GDM1 (cell line): ENCODE measurements at regions not wholly inside any gene's neighbourhood (a gene's known extent, or its start where the extent isn't known, plus 50 kb on each side); places are given as distances from the start of the nearest gene placed in this dataset.

Experiments
- DNase-seq: peaks from one replicate; lab custom pipeline; 2025; lab: John Stamatoyannopoulos, UW

DNA sequence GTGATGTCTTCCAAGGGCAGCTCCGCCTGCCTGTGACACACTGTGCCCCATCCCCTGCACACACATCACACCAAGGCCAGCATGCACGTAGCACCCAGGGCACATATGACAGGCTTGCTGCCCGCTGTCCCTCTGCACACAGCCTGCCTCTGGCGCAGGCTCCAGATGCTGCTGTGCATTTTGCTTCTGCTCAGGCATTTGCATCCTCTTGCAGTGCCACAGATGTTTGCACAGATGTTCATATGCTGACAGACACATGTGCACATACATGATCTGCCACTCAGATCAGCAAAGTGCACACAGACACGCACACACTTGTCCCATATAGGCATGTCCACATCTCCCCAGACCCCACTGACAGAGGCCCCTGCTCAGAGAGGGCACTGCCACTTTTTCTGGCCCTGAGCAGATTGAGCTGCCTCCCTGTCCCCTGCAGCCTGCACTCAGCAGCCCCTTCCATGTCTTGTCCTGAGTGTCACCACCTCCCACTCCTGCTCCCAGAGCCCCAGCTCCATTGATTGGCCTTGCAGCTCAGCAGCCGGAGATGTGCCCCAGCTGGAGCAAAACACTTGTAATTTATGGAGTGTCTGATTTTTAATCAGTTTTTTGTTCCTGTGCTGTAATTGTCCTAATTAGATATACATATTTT, 115.1 kb upstream of the RPL38 start:
- no peak for DNase-seq

DNA sequence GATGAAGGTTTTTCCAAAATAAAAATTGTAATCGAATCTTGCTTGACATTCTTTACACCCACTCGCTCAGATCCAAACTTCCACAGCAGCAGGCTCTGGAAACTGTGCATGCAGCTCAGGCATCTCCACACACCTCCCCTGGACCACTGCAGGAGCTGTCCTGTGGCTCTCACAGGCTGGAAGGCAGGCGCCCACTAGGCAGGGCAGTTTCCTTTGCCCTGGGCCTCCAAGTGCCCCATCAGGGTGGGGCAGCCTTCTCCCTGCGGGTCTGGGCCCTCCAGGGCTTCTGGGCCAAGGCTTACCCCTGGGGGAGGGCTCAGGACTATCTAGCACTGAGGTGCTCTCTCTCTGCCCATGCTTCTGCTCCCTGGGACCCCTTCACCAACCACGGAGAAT, 114.5 kb upstream of the RPL38 start:
- no peak for DNase-seq

GRCh38 chr17:74089380-74089779, 114.1 kb upstream of the RPL38 start:
- DNase-seq, result no peak

- peak; percentile 40 for DNase-seq
Observed at GRCh38 chr17:74089869-74090464, 113.5 kb upstream of the RPL38 start.

- no peak for DNase-seq
Observed at GRCh38 chr17:74094651-74095050, 108.8 kb upstream of the RPL38 start.

DNA sequence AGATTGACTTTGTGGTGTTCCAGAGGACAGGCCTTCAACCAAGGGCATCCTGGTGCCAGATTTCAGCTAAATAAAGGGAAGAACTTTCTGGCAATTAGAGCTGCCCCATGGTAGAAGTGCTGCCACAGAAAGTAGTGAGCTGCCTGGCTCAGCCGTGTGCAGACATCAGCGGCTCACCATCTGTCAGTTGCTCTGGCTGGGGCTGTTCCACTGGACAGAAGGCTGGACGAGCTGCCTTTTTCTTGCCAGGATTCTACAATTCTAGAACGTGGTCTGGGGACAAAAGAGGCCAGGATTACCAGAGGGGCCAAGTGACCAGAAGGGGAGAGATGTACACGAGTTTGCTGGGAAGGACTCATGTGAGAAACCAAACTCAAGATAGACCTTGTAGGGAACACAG, 107.0 kb upstream of the RPL38 start:
- no peak for DNase-seq

DNA sequence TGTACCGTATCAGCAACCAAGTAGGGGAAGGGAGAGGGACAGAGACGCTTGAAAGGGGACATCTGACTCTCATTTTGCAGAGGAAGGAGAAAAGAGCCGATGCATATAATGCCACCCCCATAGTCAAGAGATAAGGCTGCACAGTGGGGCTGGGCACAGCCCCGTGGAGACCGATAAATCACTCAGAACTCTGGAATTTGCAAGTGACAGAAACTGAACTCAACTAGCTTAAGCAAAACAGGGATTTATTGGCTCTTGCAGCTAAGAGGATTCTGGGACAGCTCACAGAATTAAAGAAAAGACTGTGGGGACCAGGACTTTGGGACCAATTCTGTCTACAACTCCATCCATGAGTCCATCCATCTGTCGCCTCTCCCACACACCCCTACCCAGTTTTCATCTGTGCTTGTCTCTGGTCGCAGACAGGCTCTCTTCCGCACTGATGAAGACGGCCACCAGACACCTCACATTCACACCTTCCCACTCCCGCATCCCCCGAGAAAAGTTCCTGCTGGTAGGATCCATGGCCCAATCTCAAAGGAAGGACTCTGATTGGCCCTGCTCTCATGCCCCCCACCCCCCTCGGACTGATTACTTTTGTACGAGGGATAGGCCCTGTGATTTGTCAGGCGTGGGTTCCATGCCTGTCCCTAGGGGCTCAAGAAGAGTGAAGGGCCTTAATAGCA, 105.9 kb upstream of the RPL38 start:
- no peak for DNase-seq

- no peak for DNase-seq
Observed at GRCh38 chr17:74098136-74099024, 105.1 kb upstream of the RPL38 start.

DNA sequence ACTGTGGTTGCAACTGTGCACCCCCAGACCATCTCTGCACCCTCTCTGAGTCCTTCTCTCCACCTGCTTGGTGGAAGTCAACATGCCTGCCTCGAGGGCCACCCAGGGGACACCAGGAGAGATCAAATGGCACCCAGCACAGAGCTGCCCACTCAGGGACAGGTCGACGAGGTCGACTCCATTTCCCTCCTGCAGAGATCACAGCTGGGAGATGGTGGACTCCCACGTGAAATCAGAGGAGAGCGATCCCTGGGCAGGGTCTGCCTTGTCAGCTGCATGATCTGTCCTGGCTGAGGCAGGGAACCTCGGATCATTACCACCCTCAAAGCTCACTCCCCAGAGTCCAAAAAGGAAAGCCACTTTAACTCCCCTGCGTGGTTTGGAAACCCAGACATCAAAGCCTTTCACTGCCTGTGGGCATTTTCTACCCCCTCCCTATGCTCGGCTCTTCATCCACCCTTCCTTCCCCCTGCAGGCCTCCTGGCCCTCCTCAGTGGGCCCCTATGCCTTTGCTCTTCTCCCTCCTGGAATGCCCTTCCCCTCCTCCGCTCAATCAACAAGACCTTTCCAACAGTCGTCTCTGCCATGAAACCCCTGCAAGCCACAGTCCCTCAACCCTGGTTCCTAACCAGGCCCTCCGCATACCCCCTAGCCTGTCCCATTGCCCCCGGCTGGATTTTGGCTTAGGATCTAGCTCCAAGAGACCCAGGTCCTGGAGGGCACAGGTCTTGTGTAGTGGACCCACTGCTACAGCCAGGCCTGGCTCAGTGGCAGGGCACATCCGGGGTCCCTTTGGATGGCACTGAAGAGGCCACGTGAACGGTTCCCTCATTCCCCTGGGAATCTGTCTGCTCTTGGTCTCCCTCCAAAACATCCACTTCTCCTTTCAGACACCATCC, 103.8 kb upstream of the RPL38 start:
- no peak for DNase-seq

GRCh38 chr17:74104921-74105320, 98.6 kb upstream of the RPL38 start:
- DNase-seq, result no peak

DNA sequence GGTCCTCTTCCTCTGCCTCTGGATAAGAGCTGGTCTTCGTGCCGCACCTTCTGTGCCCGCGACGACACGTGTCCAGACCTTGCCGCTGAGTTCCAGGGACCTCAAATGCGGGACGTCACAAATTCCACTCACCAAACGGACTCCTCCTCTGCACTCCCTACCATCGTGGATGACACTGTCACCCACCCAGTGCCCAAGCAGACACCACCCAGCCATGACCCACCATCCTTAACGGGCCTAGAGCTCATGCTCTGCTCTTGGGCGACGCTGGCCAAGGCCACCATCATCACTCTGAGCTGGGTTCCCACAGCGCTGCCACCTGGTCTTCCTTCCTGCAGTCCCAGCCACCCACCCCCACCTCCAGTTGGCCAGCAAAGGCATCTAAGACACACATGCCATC, 96.4 kb upstream of the RPL38 start:
- no peak for DNase-seq

- DNase-seq, result no peak
Observed at GRCh38 chr17:74108126-74108705, 95.3 kb upstream of the RPL38 start.

DNA sequence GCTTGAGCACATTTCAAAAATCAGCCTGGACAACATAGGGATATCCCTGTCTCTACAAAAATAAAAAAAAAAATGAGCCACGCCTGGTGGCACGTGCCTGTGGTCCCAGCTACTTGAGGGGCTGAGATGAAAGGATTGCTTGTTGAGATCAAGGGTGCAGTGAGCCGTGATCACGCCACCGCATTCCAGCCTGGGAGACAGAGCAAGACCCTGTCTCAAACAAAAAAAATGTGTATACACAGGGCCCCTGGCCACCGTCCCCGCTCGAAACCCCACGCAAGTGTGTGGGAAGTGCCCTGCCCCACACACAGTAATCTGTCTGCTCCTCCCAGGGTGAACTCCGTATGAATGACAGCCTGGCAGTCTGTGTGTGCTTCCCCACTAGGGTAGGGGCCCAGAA, 93.0 kb upstream of the RPL38 start:
- no peak for DNase-seq

- DNase-seq, result no peak
Observed at GRCh38 chr17:74113326-74113725, 90.2 kb upstream of the RPL38 start.

GRCh38 chr17:74113952-74114351, 89.5 kb upstream of the RPL38 start:
- no peak for DNase-seq

GRCh38 chr17:74114881-74115470, 88.5 kb upstream of the RPL38 start:
- DNase-seq, result no peak

DNA sequence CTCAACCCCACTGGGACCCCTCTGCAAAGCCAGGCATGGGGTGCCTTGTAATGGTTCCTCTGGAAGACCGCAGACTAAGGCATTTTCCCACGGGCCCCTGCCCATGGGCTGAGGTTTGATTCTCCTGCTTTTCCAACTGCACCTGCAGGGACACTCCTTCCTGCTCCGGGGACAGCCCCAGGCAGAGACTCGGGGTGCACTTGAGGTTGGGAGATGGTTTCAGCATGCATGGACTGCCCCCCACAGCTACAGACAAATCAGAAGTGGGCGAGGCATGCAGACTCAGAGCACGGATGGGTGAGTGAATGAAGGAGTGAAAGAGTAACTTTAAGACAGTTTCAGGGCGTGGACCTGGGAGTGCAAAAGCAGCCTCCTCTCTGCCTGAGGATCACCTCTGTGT, 87.9 kb upstream of the RPL38 start:
- no peak for DNase-seq

- DNase-seq, result no peak
Observed at GRCh38 chr17:74116087-74116717, 87.3 kb upstream of the RPL38 start.

DNA sequence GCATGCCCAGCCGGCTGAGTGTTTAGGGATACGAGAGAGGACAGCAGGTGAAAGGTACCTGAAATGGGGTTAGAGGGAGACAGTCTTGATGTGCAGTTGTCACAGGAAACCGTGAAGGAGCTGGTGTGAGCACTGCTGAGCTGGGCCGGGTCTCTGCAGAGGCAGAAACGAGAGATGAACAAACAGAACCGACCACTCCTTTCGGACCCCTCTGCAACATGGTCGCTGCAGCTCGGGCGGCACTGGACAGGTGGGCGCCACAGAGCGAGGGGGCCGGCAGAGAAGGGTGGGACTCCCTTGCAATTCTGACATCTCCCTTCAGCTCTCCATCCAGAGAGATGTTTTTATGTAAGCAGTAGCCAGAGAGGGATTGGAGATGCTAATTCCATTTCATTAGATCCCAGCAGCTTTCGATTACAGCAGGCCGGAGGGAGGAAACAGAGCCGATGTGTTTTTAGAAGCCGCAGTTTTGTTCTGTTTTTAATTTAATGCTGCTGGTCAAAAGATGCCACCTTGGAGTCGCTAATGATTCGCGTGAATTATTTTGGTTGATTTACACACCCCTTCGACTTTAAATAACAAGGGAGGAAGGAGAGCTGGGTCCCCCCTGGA, 86.3 kb upstream of the RPL38 start:
- no peak for DNase-seq

DNA sequence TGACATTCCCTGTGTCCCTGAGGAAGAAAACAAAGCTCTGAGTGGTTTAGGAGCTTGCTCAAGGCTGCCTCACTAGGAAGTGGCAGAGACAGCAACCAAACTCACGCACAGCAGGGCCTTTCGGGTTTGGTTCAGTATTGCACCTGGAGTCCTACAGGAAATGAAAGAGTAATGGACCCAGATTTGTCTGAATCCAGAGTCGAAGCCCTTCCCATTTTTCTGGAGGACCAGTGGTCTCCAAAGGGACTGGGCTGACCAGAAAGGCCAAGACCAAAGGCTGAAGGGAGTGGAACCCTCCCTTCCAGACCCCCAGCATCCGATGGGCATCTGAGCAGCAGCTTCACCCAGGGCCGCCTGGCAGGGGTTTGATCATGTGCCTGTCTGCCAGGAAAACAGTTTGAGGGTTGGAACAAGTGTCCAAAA, 85.5 kb upstream of the RPL38 start:
- no peak for DNase-seq
